GM19025 (cell line): ENCODE measurements at regions not wholly inside any gene's neighbourhood (a gene's known extent, or its start where the extent isn't known, plus 50 kb on each side); places are given as distances from the start of the nearest gene placed in this dataset.

ENCODE experiments used
- ATAC-seq: cut with Tn5 transposase; IDR thresholded peaks from one replicate; pipeline ENCODE4 v1.9.1; 2021; ENCODE audit warnings: mild to moderate bottlenecking, low read depth, moderate library complexity; ENCODE audit not compliant: unreplicated experiment

- no peak for ATAC-seq
These were observed 99.8 kb upstream of the ADGRL2 start for GRCh38 chr1:81700728-81701470.

- no peak for ATAC-seq
These were observed 101.5 kb upstream of the ADGRL2 start for GRCh38 chr1:81699234-81699633.

DNA sequence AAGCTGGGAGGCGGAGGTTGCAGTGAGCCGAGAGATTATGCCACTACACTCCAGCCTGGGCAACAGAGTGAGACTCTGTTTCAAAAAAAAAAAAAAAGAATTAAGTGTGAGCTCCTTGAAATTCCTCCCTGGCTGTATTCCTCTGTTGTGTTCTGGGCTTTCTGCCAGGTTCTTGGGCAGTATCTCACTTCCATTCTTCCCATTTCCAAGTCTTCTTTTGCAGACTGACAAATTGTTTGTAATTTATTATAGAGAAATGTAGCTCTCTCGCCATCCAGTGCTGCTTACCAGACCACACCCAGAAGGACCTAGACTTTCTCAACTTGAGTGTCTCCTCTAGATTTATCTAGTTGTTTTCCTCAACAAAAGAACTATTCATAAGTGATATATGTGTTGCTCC is 105.0 kb upstream of the ADGRL2 start:
- no peak for ATAC-seq

DNA sequence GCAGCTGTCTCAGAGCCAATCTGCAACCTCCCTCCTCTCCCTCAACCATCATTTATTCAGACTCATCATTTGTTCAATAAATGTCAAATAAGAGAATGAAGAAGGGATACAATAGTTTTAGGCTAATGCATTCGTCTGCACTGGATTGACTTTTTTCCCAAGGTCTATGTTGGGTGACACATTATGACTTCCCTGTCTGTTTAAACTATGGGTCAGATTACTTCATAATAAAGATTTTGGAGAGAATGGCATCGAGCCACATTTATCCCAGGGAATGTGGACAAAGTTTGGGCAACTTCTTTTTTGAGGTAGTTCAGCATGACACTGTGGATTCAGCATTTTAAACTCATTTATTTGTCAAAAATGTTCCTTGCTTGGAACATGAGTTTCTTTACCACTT is 107.4 kb upstream of the ADGRL2 start:
- ATAC-seq, result no peak

DNA sequence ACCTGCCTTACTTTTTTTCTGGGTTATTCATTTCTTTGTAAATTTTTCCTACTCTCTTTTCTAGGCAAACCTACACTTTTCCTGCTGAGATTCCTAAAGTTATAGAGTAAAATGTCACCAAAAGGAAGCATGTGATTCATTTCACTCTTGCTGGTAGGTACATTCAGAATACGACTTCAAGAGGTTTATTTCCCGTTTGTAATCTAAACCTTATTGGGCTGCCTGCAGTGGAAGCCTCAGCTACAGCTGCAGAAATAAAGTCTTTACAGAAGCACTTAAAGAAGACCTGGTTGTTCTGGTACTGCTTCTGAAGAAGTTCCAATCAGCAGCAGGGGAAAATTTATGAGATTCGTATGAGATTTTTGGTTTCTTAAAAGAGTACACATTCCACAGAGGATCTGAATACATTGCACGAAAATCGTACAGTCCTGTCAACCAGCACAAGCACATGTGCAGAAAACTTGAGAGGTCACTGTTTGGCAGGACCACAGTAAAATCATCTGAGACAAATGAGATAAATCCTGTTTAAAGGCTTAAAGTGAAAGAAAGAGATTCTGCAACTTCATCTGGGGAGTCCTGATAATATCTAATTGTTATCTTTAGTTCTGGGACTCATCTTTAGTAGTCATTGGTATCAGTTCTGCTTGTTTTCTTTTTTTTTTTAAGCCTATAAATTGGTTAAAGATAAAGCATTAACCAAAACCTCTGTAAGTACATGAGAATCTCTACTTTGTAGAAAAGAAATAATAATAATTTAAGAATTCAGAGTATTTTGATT is 109.9 kb upstream of the ADGRL2 start:
- no peak for ATAC-seq

- ATAC-seq, result no peak
These were observed 111.2 kb upstream of the ADGRL2 start for GRCh38 chr1:81689531-81689941.

GRCh38 chr1:81682490-81682889 is 118.2 kb upstream of the ADGRL2 start:
- no peak for ATAC-seq

GRCh38 chr1:81681601-81682266 is 119.0 kb upstream of the ADGRL2 start:
- ATAC-seq, result no peak

GRCh38 chr1:81681114-81681513 is 119.6 kb upstream of the ADGRL2 start:
- no peak for ATAC-seq

DNA sequence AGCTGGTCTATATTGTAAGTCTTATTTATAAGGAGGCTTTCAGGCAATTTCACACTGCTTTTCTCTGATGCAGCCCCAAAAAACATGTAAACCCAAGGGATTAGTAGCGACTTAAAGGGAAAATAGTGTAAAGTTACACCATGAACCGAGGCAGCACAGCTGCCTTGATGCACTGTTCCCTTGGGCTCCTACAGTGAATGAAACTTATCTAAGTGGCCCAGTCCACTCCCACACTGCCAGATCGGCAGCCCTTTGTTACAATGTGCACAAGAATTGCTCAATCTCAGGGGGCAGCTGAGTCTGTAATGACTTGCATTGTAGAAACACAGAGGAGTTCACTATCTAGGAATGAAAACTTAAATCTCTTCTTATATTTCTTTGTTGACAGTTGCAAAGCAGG is 120.8 kb upstream of the ADGRL2 start:
- no peak for ATAC-seq

GRCh38 chr1:81678779-81679178 is 122.0 kb upstream of the ADGRL2 start:
- no peak for ATAC-seq

DNA sequence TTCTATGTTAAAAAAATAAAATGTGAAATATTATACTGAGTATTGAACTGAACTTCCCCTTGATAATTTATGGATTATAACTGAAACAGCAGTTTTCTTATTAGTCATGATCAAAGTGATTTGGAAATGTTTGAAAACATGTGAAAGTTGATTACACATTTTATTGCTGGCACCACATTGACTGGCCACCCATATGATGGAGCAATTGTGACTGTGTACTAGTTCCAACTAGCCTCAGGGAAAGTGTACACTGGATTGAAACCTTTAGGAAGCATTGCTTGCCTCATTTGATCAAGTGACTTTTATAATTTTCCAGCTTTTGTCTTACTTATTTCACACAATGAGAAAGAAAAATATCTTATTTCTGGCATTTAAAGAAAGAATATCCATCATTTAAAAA is 128.0 kb upstream of the ADGRL2 start:
- no peak for ATAC-seq

GRCh38 chr1:81671038-81671437 is 129.7 kb upstream of the ADGRL2 start:
- no peak for ATAC-seq

DNA sequence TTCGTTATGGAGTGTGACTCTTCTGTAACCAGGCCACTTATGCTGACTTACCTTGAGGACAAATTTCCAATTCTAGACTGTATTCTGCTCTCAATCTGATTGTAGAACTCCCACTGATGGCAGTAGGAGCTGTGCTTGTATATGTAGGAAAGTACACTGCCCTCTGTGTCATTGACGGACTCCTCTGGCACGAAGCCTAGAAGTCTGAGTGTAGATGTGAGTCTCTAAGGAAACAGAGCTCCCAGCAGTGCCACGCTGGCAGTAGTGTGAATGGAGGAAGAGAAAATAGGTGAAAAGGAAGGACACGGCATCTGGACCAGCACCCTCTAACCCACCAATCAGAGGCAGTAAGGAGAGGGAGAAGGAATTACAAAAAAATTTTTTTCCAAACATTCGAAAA is 130.4 kb upstream of the ADGRL2 start:
- no peak for ATAC-seq

- no peak for ATAC-seq
These were observed 134.1 kb upstream of the ADGRL2 start for GRCh38 chr1:81666586-81666985.

DNA sequence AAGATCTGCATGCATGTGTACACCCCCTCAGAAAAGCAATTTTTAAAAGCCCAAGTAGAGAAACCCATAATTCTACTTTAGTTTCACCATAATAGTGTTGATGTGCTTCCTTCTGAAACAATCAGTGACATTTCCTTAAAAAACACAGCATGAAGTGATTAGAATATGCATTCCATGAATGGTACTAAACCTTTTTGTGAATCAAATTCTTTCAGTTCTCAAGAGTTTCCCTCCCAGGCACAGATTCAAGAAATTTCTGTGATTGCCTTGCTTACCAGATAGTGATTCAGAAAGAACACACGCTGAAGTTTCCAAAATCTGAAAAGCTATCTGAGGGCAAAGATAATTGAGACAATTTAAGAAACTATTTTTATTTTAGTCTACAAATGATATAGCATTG is 136.4 kb upstream of the ADGRL2 start:
- ATAC-seq, result no peak

GRCh38 chr1:81662913-81663526 is 137.7 kb upstream of the ADGRL2 start:
- no peak for ATAC-seq

DNA sequence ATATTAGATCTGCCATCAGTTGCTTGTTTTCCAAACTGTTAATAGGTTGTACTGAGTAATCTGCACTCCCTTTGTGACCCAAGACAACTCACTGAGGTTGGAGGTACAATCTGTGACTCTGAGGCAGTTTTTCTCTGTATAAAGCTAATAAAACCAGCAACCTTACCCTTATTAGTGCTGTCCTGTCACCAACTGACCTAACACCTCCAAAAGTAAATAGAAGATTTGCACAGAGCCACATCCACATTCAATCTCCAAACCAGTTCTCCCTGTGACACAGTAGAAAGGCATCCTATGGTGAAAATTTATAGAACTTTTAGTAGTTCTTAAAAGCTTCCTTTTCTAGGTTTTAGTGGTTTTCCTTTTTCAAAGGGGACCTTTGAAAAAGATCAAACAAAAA is 140.4 kb upstream of the ADGRL2 start:
- ATAC-seq, result no peak

DNA sequence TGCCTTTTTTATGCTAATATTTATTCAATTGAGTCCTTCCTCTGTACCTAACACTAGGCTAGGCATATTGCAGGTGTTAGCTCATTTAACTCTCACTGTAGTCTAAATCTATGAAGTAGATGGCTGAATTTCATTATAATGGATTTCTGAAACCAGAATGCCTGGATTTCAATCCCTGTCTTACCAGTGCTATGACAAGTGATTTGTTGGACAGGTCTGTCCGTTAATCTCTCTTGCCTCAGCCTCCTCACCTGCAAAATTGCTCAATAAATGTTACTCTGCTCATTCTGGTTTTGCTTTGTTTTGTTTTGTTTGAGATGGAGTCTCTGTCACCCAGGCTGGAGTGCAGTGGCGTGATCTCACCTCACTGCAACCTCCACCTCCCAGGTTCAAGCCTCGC is 146.1 kb upstream of the ADGRL2 start:
- ATAC-seq, result no peak

DNA sequence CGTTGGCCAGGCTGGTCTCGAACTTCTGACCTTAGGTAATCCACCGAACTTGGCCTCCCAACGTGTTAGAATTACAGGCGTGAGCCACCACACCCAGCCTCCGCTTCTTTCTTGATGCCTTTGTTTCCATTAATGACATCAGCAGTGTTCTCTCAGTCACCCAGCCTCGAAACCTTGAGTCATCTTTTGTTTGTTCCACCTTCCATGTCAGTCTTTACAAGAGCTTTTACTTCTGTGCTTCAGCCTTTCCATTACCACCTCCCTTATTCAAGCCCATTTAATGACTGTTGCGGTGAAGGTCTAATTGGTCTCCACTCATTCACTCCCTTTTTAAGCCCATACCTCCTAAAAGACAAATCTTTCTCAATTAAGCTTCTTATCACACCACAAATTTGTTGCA is 146.6 kb upstream of the ADGRL2 start:
- ATAC-seq, result no peak

GRCh38 chr1:81650776-81651175 is 150.0 kb upstream of the ADGRL2 start:
- ATAC-seq, result no peak
